GM23338 (cell line): ENCODE measurements at regions not wholly inside any gene's neighbourhood (a gene's known extent, or its start where the extent isn't known, plus 50 kb on each side); places are given as distances from the start of the nearest gene placed in this dataset.

ENCODE experiments used
- ATAC-seq: fragments of 200-7000 bp; cut with Tn5 transposase; 3 replicates; pipeline ENCODE4 v1.9.1; 2020
- DNase-seq: peaks from one replicate; pipeline ENCODE4 v3.0.0-alpha.2; 2015; ENCODE audit warnings: low spot score
- H2AFZ ChIP-seq: fragments of 200-600 bp; sonication (generic); 2 replicates; pipeline ENCODE4 v1.8.0; 2016; ENCODE audit warnings: antibody characterized with exemption, mild to moderate bottlenecking, moderate library complexity
- H3F3A ChIP-seq: fragments of 200-600 bp; sonication (generic); replicated peaks from 2 replicates; pipeline ENCODE4 v1.8.0; 2017; ENCODE audit warnings: antibody characterized with exemption, mixed run types, low read depth
- H3K27ac ChIP-seq: fragments of 200-600 bp; sonication (generic); 2 replicates; pipeline ENCODE4 v1.6.1; 2016; ENCODE audit warnings: low read depth
- H3K27me3 ChIP-seq: fragments of 200-600 bp; sonication (generic); 2 replicates; pipeline ENCODE4 v1.8.0; 2016; ENCODE audit warnings: mild to moderate bottlenecking, mixed run types, moderate library complexity; ENCODE audit not compliant: insufficient read depth
- H3K36me3 ChIP-seq: fragments of 200-600 bp; sonication (generic); 2 replicates; pipeline ENCODE4 v1.8.0; 2016; ENCODE audit warnings: mild to moderate bottlenecking; ENCODE audit not compliant: insufficient read depth
- H3K4me1 ChIP-seq: fragments of 200-600 bp; sonication (generic); 2 replicates; pipeline ENCODE4 v1.8.0; 2016; ENCODE audit warnings: mild to moderate bottlenecking, moderate library complexity; ENCODE audit not compliant: insufficient read depth
- H3K4me2 ChIP-seq: fragments of 200-600 bp; sonication (generic); 2 replicates; pipeline ENCODE4 v1.7.1; 2017; ENCODE audit warnings: mixed run types
- H3K4me3 ChIP-seq: fragments of 200-600 bp; sonication (generic); 2 replicates; pipeline ENCODE4 v1.6.1; 2016; ENCODE audit warnings: mixed run types
- H3K79me2 ChIP-seq: fragments of 200-600 bp; sonication (generic); replicated peaks from 2 replicates; pipeline ENCODE4 v1.8.0; 2017; ENCODE audit warnings: mild to moderate bottlenecking; ENCODE audit not compliant: insufficient read depth
- H3K9me2 ChIP-seq: fragments of 200-600 bp; sonication (generic); 2 replicates; pipeline ENCODE4 v1.8.0; 2017; ENCODE audit not compliant: insufficient read depth
- H4K20me1 ChIP-seq: fragments of 200-600 bp; sonication (generic); replicated peaks from 2 replicates; pipeline ENCODE4 v1.8.0; 2017; ENCODE audit warnings: mild to moderate bottlenecking; ENCODE audit not compliant: insufficient read depth
- H3K27ac Mint-ChIP-seq: 2 replicates; pipeline ENCODE4 v1.8.0; 2020; ENCODE audit warnings: inconsistent platforms, mild to moderate bottlenecking, moderate library complexity, mixed read lengths
- H3K27me3 Mint-ChIP-seq: 3 replicates; pipeline ENCODE4 v1.8.0; 2022; ENCODE audit warnings: low read depth, mild to moderate bottlenecking, moderate library complexity, mixed read lengths, inconsistent platforms; ENCODE audit not compliant: insufficient read depth, poor library complexity
- H3K36me3 Mint-ChIP-seq: 3 replicates; pipeline ENCODE4 v1.8.0; 2021; ENCODE audit warnings: low read depth, mild to moderate bottlenecking, inconsistent platforms, moderate library complexity, mixed read lengths
- H3K4me1 Mint-ChIP-seq: 3 replicates; pipeline ENCODE4 v1.8.0; 2020; ENCODE audit warnings: mild to moderate bottlenecking, inconsistent platforms, mixed read lengths
- H3K4me3 Mint-ChIP-seq: 3 replicates; pipeline ENCODE4 v1.8.0; 2021; ENCODE audit warnings: moderate library complexity, mild to moderate bottlenecking, inconsistent platforms, mixed read lengths
- H3K9me3 Mint-ChIP-seq: 3 replicates; pipeline ENCODE4 v1.8.0; 2020; ENCODE audit warnings: moderate library complexity, mild to moderate bottlenecking, inconsistent platforms, mixed read lengths
- CREB1 ChIP-seq: fragments of 250-450 bp; sonication (Bioruptor Pico); IDR thresholded peaks from 2 replicates; pipeline ENCODE4 v1.5.0; 2020; ENCODE audit warnings: low read depth, mild to moderate bottlenecking, moderate library complexity
- EZH2 ChIP-seq: fragments of 200-600 bp; sonication (generic); IDR thresholded peaks from one replicate; pipeline ENCODE4 v1.8.0; 2017; ENCODE audit warnings: antibody characterized with exemption, mild to moderate bottlenecking, low read depth; ENCODE audit not compliant: unreplicated experiment
- EZH2phosphoT487 ChIP-seq: fragments of 200-600 bp; sonication (generic); IDR thresholded peaks from one replicate; pipeline ENCODE4 v1.8.1; 2018; ENCODE audit warnings: antibody characterized with exemption; ENCODE audit not compliant: unreplicated experiment
- JUNB ChIP-seq: IDR thresholded peaks from one replicate; pipeline ENCODE4 v1.6.1; 2016; ENCODE audit warnings: antibody characterized with exemption; ENCODE audit not compliant: unreplicated experiment
- NANOG ChIP-seq: IDR thresholded peaks from 2 replicates; pipeline ENCODE4 v1.6.1; 2016; ENCODE audit warnings: antibody characterized with exemption, borderline replicate concordance
- POLR2AphosphoS5 ChIP-seq: IDR thresholded peaks from 2 replicates; pipeline ENCODE4 v1.6.1; 2016; ENCODE audit warnings: antibody characterized with exemption, low read depth
- STAT1 ChIP-seq: IDR thresholded peaks from one replicate; pipeline ENCODE4 v1.6.1; 2016; ENCODE audit warnings: antibody characterized with exemption; ENCODE audit not compliant: unreplicated experiment
- TF ChIP-seq, protein P1 (sequence below): IDR thresholded peaks from one replicate; pipeline ENCODE4 v1.6.1; 2018; ENCODE audit warnings: antibody characterized with exemption; ENCODE audit not compliant: unreplicated experiment
- TF ChIP-seq, protein P2 (sequence below): IDR thresholded peaks from 2 replicates; pipeline ENCODE4 v1.6.1; 2016; ENCODE audit warnings: antibody characterized with exemption
- TF ChIP-seq, protein P3 (sequence below): fragments of 250-450 bp; sonication (Bioruptor Pico); IDR thresholded peaks from 2 replicates; pipeline ENCODE4 v1.5.0; 2020; ENCODE audit warnings: mild to moderate bottlenecking, moderate library complexity

DNA sequence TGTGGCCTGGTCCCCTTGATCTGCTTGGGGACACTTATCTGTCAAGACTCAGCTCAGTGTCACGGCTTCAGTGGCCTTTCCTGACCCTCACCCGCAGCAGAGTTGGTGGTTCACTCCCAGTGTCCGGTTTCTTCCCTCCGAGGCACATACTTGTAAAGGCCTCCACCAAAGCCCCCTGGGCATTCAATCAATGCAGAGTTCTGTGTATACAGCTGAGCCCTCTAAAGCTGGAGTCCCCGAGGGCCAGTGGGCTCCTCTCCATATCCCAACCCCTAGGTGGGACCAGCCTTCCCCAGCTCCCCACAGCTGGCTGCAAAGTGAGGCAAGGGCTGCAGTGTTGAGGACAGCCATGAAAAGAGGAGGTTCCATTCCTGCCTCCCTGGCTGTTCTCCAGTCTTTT is 70.9 kb upstream of the RGMA start:
- no peak overlapping the region for H2AFZ ChIP-seq
- ATAC-seq (no peak), DNase-seq (no peak)
- no peaks in the 10 kb centered on the region for H3K79me2 ChIP-seq
- H3K4me1 ChIP-seq = no peaks in the 10 kb centered on the region
- H3K4me3 Mint-ChIP-seq = no peak overlapping the region
- no peak overlapping the region for H3K4me3 ChIP-seq
- peaks cover 13% of the 10 kb centered on the region for H3K9me3 Mint-ChIP-seq
- H3K36me3 ChIP-seq = no peaks in the 10 kb centered on the region
- TF ChIP-seq POLR2AphosphoS5 = no peak
- TF ChIP-seq, protein P1, sequence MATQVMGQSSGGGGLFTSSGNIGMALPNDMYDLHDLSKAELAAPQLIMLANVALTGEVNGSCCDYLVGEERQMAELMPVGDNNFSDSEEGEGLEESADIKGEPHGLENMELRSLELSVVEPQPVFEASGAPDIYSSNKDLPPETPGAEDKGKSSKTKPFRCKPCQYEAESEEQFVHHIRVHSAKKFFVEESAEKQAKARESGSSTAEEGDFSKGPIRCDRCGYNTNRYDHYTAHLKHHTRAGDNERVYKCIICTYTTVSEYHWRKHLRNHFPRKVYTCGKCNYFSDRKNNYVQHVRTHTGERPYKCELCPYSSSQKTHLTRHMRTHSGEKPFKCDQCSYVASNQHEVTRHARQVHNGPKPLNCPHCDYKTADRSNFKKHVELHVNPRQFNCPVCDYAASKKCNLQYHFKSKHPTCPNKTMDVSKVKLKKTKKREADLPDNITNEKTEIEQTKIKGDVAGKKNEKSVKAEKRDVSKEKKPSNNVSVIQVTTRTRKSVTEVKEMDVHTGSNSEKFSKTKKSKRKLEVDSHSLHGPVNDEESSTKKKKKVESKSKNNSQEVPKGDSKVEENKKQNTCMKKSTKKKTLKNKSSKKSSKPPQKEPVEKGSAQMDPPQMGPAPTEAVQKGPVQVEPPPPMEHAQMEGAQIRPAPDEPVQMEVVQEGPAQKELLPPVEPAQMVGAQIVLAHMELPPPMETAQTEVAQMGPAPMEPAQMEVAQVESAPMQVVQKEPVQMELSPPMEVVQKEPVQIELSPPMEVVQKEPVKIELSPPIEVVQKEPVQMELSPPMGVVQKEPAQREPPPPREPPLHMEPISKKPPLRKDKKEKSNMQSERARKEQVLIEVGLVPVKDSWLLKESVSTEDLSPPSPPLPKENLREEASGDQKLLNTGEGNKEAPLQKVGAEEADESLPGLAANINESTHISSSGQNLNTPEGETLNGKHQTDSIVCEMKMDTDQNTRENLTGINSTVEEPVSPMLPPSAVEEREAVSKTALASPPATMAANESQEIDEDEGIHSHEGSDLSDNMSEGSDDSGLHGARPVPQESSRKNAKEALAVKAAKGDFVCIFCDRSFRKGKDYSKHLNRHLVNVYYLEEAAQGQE = no peak
- TF ChIP-seq, protein P2, sequence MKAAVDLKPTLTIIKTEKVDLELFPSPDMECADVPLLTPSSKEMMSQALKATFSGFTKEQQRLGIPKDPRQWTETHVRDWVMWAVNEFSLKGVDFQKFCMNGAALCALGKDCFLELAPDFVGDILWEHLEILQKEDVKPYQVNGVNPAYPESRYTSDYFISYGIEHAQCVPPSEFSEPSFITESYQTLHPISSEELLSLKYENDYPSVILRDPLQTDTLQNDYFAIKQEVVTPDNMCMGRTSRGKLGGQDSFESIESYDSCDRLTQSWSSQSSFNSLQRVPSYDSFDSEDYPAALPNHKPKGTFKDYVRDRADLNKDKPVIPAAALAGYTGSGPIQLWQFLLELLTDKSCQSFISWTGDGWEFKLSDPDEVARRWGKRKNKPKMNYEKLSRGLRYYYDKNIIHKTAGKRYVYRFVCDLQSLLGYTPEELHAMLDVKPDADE = no peak
- TF ChIP-seq EZH2 = no peak
- no peak for TF ChIP-seq CREB1 (CRISPR knock-in tag)
- TF ChIP-seq JUNB = no peak
- TF ChIP-seq EZH2phosphoT487 = no peak
- no peak for TF ChIP-seq STAT1
- no peak for TF ChIP-seq NANOG
- TF ChIP-seq, protein P3, sequence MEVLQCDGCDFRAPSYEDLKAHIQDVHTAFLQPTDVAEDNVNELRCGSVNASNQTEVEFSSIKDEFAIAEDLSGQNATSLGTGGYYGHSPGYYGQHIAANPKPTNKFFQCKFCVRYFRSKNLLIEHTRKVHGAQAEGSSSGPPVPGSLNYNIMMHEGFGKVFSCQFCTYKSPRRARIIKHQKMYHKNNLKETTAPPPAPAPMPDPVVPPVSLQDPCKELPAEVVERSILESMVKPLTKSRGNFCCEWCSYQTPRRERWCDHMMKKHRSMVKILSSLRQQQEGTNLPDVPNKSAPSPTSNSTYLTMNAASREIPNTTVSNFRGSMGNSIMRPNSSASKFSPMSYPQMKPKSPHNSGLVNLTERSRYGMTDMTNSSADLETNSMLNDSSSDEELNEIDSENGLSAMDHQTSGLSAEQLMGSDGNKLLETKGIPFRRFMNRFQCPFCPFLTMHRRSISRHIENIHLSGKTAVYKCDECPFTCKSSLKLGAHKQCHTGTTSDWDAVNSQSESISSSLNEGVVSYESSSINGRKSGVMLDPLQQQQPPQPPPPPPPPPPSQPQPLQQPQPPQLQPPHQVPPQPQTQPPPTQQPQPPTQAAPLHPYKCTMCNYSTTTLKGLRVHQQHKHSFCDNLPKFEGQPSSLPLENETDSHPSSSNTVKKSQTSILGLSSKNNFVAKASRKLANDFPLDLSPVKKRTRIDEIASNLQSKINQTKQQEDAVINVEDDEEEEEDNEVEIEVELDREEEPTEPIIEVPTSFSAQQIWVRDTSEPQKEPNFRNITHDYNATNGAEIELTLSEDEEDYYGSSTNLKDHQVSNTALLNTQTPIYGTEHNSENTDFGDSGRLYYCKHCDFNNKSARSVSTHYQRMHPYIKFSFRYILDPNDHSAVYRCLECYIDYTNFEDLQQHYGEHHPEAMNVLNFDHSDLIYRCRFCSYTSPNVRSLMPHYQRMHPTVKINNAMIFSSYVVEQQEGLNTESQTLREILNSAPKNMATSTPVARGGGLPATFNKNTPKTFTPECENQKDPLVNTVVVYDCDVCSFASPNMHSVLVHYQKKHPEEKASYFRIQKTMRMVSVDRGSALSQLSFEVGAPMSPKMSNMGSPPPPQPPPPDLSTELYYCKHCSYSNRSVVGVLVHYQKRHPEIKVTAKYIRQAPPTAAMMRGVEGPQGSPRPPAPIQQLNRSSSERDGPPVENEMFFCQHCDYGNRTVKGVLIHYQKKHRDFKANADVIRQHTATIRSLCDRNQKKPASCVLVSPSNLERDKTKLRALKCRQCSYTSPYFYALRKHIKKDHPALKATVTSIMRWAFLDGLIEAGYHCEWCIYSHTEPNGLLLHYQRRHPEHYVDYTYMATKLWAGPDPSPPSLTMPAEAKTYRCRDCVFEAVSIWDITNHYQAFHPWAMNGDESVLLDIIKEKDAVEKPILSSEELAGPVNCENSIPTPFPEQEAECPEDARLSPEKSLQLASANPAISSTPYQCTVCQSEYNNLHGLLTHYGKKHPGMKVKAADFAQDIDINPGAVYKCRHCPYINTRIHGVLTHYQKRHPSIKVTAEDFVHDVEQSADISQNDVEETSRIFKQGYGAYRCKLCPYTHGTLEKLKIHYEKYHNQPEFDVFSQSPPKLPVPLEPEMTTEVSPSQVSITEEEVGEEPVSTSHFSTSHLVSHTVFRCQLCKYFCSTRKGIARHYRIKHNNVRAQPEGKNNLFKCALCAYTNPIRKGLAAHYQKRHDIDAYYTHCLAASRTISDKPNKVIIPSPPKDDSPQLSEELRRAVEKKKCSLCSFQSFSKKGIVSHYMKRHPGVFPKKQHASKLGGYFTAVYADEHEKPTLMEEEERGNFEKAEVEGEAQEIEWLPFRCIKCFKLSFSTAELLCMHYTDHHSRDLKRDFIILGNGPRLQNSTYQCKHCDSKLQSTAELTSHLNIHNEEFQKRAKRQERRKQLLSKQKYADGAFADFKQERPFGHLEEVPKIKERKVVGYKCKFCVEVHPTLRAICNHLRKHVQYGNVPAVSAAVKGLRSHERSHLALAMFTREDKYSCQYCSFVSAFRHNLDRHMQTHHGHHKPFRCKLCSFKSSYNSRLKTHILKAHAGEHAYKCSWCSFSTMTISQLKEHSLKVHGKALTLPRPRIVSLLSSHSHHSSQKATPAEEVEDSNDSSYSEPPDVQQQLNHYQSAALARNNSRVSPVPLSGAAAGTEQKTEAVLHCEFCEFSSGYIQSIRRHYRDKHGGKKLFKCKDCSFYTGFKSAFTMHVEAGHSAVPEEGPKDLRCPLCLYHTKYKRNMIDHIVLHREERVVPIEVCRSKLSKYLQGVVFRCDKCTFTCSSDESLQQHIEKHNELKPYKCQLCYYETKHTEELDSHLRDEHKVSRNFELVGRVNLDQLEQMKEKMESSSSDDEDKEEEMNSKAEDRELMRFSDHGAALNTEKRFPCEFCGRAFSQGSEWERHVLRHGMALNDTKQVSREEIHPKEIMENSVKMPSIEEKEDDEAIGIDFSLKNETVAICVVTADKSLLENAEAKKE (CRISPR knock-in tag) = no peak
- no peak overlapping the region for H3K27ac Mint-ChIP-seq
- H3K4me2 ChIP-seq = no peak overlapping the region
- H3K27me3 Mint-ChIP-seq = peaks cover 5% of the 10 kb centered on the region
- no peaks in the 10 kb centered on the region for H3K27me3 ChIP-seq
- no peaks in the 10 kb centered on the region for H3K9me2 ChIP-seq
- 0 out of 3 replicates have a peak, but pooled peaks cover 7% of the 10 kb centered on the region for H3K4me1 Mint-ChIP-seq
- H3F3A ChIP-seq = no peaks in the 10 kb centered on the region
- H3K36me3 Mint-ChIP-seq = peaks cover 5% of the 10 kb centered on the region; the same call in 1 of the 3 replicates
- no peaks in the 10 kb centered on the region for H4K20me1 ChIP-seq
- H3K27ac ChIP-seq = no peak overlapping the region
